Astrocyte of the spinal cord (primary cell): ENCODE measurements at regions not wholly inside any gene's neighbourhood (a gene's known extent, or its start where the extent isn't known, plus 50 kb on each side); places are given as distances from the start of the nearest gene placed in this dataset.

Experiments used
- DNase-seq: peaks from one replicate; pipeline ENCODE4 v3.0.0; 2011; ENCODE audit warnings: low read depth, low spot score
- H3K4me3 ChIP-seq: 2 replicates; pipeline ENCODE4 v1.5.1; 2011; ENCODE audit warnings: low read depth, mild to moderate bottlenecking, low read length, moderate library complexity
- in situ Hi-C: cut with HindIII; loops from 2 replicates; pipeline ENCODE4 v1.10.0; 2017; ENCODE audit warnings: low sequenced_read_pairs
- TF ChIP-seq, protein P1 (sequence below): IDR thresholded peaks from 2 replicates; pipeline ENCODE4 v1.5.1; 2012; ENCODE audit warnings: low read depth, mild to moderate bottlenecking, low read length, inconsistent platforms

DNA sequence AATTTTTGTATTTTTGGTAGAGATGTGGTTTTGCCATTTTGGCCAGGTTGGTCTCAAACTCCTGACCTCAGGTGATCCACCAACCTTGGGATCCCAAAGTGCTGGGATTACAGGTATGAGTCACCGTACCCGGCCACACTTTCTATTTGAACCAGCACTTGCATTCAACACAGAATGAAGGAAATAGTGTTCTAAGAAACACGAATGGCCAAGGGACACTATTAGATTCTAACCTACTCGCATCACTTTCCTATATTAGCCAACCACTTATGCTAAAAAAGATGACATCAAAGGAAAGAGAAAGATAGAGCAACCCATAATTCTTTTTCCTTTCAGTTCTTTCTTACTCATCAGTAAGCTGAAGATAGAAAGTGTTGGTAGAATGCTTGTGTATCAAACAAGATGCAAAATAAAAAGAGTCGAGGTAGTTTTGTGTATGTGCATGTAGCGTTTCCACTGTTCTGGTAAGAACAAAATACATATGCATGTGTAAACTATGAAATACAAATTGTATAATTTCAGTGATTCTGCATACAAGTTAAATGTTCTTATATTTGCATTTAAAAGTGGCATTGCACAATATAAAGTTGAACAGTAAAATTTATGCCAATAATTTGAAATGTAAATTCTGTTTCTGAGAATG, 247.6 kb downstream of the CDCA7 start:
- in situ Hi-C loops = no loop called here
- TF ChIP-seq, protein P1, sequence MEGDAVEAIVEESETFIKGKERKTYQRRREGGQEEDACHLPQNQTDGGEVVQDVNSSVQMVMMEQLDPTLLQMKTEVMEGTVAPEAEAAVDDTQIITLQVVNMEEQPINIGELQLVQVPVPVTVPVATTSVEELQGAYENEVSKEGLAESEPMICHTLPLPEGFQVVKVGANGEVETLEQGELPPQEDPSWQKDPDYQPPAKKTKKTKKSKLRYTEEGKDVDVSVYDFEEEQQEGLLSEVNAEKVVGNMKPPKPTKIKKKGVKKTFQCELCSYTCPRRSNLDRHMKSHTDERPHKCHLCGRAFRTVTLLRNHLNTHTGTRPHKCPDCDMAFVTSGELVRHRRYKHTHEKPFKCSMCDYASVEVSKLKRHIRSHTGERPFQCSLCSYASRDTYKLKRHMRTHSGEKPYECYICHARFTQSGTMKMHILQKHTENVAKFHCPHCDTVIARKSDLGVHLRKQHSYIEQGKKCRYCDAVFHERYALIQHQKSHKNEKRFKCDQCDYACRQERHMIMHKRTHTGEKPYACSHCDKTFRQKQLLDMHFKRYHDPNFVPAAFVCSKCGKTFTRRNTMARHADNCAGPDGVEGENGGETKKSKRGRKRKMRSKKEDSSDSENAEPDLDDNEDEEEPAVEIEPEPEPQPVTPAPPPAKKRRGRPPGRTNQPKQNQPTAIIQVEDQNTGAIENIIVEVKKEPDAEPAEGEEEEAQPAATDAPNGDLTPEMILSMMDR = no peak
- DNase-seq = no peak
- no peak overlapping the region for H3K4me3 ChIP-seq

DNA sequence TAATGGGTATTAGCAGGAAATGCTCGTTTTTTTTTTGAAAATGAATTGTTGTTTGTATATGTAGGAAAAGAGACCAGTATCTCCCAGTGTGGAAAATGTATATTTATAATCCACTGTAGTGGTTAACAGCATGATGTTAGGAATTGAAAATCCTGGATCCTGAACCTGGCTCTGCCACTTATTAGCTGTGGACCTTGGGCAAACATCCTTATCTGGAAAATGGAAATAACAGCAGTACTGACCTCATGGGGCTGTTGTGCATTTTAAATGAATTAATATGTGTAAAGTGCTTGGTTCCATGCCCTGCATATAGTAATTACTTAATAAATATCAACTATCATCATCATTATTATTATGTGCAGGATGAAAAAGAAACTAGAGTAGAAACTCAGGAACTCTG, 251.3 kb downstream of the CDCA7 start:
- H3K4me3 ChIP-seq = no peak overlapping the region
- TF ChIP-seq, protein P1 = no peak
- in situ Hi-C loops = no loop called here
- no peak for DNase-seq

DNA sequence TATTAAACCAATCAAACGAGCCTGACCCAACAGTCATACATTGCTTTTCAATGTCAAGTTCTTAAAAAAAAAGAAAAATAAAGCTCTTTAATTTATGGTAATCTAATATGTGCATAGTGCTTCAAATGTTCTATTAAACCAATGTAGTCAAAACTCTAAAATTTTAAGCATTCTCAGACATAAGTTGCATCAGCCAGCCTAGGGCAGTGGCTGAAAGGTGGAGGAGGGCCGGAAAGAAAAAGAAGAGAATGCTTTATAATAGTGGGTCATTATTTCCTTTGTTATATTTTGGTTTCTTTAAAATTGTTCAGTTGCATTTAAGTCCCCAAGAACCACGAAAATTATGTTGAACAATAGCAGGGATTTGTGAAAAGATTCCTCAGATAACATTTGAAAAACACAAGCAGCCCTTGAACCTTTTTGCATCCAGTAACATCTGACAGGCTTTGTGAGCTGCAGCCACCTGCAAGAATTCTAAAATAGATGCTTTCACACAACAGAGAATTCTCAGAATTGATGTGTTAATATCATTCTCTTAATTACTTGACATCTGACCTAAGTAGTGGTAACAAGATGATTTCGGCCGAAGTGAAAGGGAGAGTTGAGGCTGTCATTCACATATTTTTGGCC, 252.1 kb downstream of the CDCA7 start:
- in situ Hi-C loops = no loop called here
- TF ChIP-seq, protein P1 = no peak
- no peak for DNase-seq
- no peak overlapping the region for H3K4me3 ChIP-seq

DNA sequence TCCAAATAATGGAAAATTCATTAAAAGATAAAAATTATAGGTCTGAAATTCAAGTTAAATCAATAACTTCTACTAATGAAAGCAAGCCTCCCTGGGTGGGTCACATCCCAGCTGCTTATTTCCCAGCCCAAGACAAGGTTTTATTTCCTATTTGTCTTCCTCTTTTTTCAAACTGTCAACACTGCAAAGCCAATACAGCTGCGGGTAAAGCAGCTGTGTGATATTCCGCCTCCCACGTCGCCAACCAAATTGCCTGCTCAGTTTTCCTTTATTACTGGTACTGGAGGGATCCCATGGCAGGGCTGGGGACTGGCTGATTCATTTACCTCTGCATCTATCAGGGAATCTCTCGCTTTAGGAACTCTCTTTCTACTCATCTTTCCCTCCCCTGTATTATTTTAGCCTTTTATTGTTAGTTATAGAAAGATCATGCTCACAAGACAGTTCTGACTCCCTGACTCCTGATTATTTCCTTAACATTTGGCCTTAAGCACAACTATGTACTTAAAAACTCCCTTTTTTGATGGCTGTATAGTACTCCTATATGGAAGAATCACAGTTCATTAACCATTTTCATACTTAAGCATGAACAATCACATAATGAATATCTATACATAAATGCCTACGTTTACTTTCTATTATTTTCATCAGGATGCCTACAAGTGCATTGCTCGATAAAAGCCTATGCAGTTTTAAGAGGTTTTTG, 253.1 kb downstream of the CDCA7 start:
- TF ChIP-seq, protein P1 = no peak
- no peak overlapping the region for H3K4me3 ChIP-seq
- no peak for DNase-seq
- in situ Hi-C loops = no loop called here

DNA sequence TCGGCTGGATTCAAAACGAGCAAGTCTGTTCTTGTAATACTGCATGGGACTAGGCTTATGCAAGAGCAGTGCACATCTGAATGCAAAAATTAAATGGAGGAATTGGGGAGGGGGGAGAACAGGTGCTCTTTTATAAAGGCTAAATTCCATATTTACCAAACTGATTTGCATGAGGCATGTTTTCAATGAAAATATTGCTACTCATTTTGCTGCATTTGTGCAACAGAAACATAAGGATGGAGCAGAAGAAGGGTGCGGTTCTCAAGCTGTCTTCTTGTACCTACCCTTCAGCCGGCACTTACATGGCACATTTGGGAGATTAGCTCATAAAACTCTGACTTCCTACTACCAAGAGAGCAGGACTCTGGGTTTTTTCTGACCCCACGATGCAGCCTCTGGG, 256.4 kb downstream of the CDCA7 start:
- in situ Hi-C loops = no loop called here
- DNase-seq = no peak
- TF ChIP-seq, protein P1 = no peak
- no peak overlapping the region for H3K4me3 ChIP-seq

DNA sequence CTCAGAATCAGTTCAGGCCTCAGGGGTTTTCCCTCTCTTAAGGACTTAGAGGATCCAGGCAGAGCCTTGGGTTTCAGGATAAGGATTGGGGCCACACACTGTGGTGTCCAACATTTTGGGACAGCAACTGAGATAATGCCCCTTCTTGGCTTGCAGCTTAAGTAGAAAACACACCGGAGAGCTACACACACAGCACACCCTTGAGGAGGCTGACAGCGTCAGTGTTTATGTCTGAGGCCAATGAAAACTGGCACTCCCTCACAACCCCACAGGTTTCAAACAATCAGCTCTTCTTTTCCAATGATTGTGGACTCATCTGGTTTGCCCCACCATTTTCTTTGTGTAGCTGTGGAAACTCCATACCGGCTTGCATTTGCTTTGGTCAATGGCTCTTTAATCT, 257.7 kb downstream of the CDCA7 start:
- H3K4me3 ChIP-seq = no peak overlapping the region
- TF ChIP-seq, protein P1 = no peak
- no peak for DNase-seq
- in situ Hi-C loops = no loop called here
